Endothelial cell of umbilical vein (primary cell): ENCODE measurements at regions not wholly inside any gene's neighbourhood (a gene's known extent, or its start where the extent isn't known, plus 50 kb on each side); places are given as distances from the start of the nearest gene placed in this dataset.

Experiments
- BruUV-seq: library from RNA; stranded (reverse); fragments of 400-500 nt; replicated peaks from 2 replicates; lab custom pipeline; 2021; lab: Mats Ljungman, UMichigan
- CTCF ChIA-PET: fragments of 300-600, 350-600 bp; sonication (Branson Sonifier 250); formaldehyde crosslinking; loops from one replicate; lab custom pipeline; 2021; ENCODE audit warnings: antibody characterized with exemption, inconsistent platforms; lab: Charles Lee
- POLR2A ChIA-PET: fragments of 300-600, 350-600 bp; sonication (Branson Sonifier 250); formaldehyde crosslinking; loops from one replicate; lab custom pipeline; 2021; ENCODE audit warnings: antibody characterized with exemption, inconsistent platforms; lab: Charles Lee
- DNase-seq: peaks from one replicate; pipeline ENCODE4 v3.0.0-alpha.2; 2011; ENCODE audit warnings: low read depth, low spot score
- FAIRE-seq: peaks from 2 replicates; lab custom pipeline; 2011; peaks lifted over from hg19 to GRCh38; lab: Jason Lieb, UNC
- H2AFZ ChIP-seq: 2 replicates; pipeline ENCODE4 v1.6.0; 2012; ENCODE audit warnings: low read depth, low read length, control low read depth, inconsistent platforms
- H3K27ac ChIP-seq: 2 replicates; pipeline ENCODE4 v1.5.1; 2011; ENCODE audit warnings: low read depth, mild to moderate bottlenecking, control low read depth, low read length, moderate library complexity; ENCODE audit not compliant: insufficient read depth
- H3K27me3 ChIP-seq, 2 experiments: 2 replicates each; pipeline versions ENCODE4 v1.6.0 to v1.6.1; 2011; ENCODE audit warnings: low read length in 2 of 2, mixed read lengths in 1 of 2; ENCODE audit not compliant: control insufficient read depth in 2 of 2, insufficient read depth in 2 of 2
- H3K36me3 ChIP-seq, 2 experiments: 2 replicates in 1 of 2; 3 replicates in 1 of 2; pipeline ENCODE4 v1.5.1; 2011; ENCODE audit warnings: low read length in 2 of 2, mild to moderate bottlenecking in 1 of 2, moderate library complexity in 1 of 2; ENCODE audit not compliant: control insufficient read depth in 2 of 2, insufficient read depth in 2 of 2; ENCODE audit errors: extremely low read depth in 1 of 2
- H3K4me1 ChIP-seq: 3 replicates; pipeline ENCODE4 v1.5.1; 2011; ENCODE audit warnings: mild to moderate bottlenecking, low read length; ENCODE audit not compliant: control insufficient read depth, insufficient read depth; ENCODE audit errors: extremely low read depth
- H3K4me2 ChIP-seq: 2 replicates; pipeline ENCODE4 v1.6.1; 2011; ENCODE audit warnings: low read length, control low read depth, mixed read lengths; ENCODE audit not compliant: insufficient read depth
- H3K4me3 ChIP-seq, 3 experiments: fragments of 200-600 bp in 1 of 3; sonication (generic), shearing (Covaris generic) in 1 of 3; replicated peaks in 1 of 3; 2 replicates each; pipeline ENCODE4 v1.5.1; 2011 to 2016; ENCODE audit warnings: control low read depth in 3 of 3, low read length in 3 of 3, mild to moderate bottlenecking in 2 of 3, inconsistent platforms in 1 of 3, low read depth in 1 of 3, moderate library complexity in 1 of 3; ENCODE audit not compliant: insufficient read depth in 1 of 3
- H3K79me2 ChIP-seq: 2 replicates; pipeline ENCODE4 v1.6.0; 2012; ENCODE audit warnings: low read length, inconsistent platforms; ENCODE audit not compliant: control insufficient read depth, insufficient read depth
- H3K9ac ChIP-seq: replicated peaks from 2 replicates; pipeline ENCODE3; 2011; ENCODE audit warnings: low read length, control low read depth; ENCODE audit not compliant: insufficient read depth; ENCODE audit errors: extremely low read depth
- H3K9me1 ChIP-seq: replicated peaks from 3 replicates; pipeline ENCODE4 v1.6.0; 2011; ENCODE audit warnings: mild to moderate bottlenecking, low read length; ENCODE audit not compliant: control insufficient read depth, insufficient read depth; ENCODE audit errors: extremely low read depth
- H3K9me3 ChIP-seq: replicated peaks from 2 replicates; pipeline ENCODE4 v1.5.1; 2012; ENCODE audit warnings: low read length, inconsistent platforms; ENCODE audit not compliant: control insufficient read depth, insufficient read depth
- H4K20me1 ChIP-seq: replicated peaks from 2 replicates; pipeline ENCODE3; 2011; ENCODE audit warnings: mild to moderate bottlenecking, low read length; ENCODE audit not compliant: control insufficient read depth, insufficient read depth; ENCODE audit errors: extremely low read depth
- EZH2 ChIP-seq: IDR thresholded peaks from 2 replicates; pipeline ENCODE4 v1.6.1; 2012; ENCODE audit warnings: borderline replicate concordance, low read depth, mild to moderate bottlenecking, moderate library complexity, low read length, inconsistent platforms; ENCODE audit not compliant: severe bottlenecking
- FOS ChIP-seq: IDR thresholded peaks from 2 replicates; pipeline ENCODE4 v1.6.1; 2011; ENCODE audit warnings: mild to moderate bottlenecking, low read length, moderate library complexity, borderline replicate concordance; ENCODE audit not compliant: insufficient read depth
- GATA2 ChIP-seq: IDR thresholded peaks from 2 replicates; pipeline ENCODE4 v1.7.0; 2011; ENCODE audit warnings: low read depth, mild to moderate bottlenecking, moderate library complexity, mixed read lengths, low read length; ENCODE audit not compliant: insufficient read length, insufficient read depth
- JUN ChIP-seq: IDR thresholded peaks from 2 replicates; pipeline ENCODE4 v1.6.1; 2011; ENCODE audit warnings: borderline replicate concordance, low read depth; ENCODE audit not compliant: insufficient read length, insufficient read depth
- MAX ChIP-seq: IDR thresholded peaks from 2 replicates; pipeline ENCODE4 v1.6.1; 2011; ENCODE audit not compliant: insufficient read depth, insufficient read length
- MYC ChIP-seq: IDR thresholded peaks from one replicate; pipeline ENCODE4 v1.6.1; 2011; ENCODE audit warnings: mild to moderate bottlenecking, low read depth, low read length
- POLR2A ChIP-seq: IDR thresholded peaks from 2 replicates; pipeline ENCODE4 v1.6.1; 2012; ENCODE audit warnings: low read depth, mild to moderate bottlenecking, control low read depth, low read length
- POLR2AphosphoS5 ChIP-seq: IDR thresholded peaks from 2 replicates; pipeline ENCODE4 v1.6.1; 2012; ENCODE audit warnings: low read depth, mild to moderate bottlenecking, control low read depth, low read length, moderate library complexity; ENCODE audit not compliant: insufficient read depth
- dilution Hi-C: fragments of 300-500 bp; cut with MboI; formaldehyde crosslinking; loops from one replicate; pipeline ENCODE4 v1.15.0; 2019; ENCODE audit warnings: low sequenced_read_pairs; ENCODE audit not compliant: extremely low pct_ligation_motif_present
- intact Hi-C: fragments of 100-400 bp; cut with micrococcal nuclease; formaldehyde crosslinking; loops from one replicate; pipeline ENCODE4 v1.10.0; 2022
- TF ChIP-seq, protein P1 (sequence below), 2 donors: IDR thresholded peaks; 1 replicate in 1 of 2; 2 replicates in 1 of 2; pipeline ENCODE4 v1.5.1; 2011; ENCODE audit warnings: low read length in 2 of 2, mild to moderate bottlenecking in 2 of 2, moderate library complexity in 2 of 2, control low read depth in 1 of 2, inconsistent platforms in 1 of 2, low read depth in 1 of 2; ENCODE audit not compliant: insufficient read depth in 1 of 2; ENCODE audit errors: extremely low read depth in 1 of 2

DNA sequence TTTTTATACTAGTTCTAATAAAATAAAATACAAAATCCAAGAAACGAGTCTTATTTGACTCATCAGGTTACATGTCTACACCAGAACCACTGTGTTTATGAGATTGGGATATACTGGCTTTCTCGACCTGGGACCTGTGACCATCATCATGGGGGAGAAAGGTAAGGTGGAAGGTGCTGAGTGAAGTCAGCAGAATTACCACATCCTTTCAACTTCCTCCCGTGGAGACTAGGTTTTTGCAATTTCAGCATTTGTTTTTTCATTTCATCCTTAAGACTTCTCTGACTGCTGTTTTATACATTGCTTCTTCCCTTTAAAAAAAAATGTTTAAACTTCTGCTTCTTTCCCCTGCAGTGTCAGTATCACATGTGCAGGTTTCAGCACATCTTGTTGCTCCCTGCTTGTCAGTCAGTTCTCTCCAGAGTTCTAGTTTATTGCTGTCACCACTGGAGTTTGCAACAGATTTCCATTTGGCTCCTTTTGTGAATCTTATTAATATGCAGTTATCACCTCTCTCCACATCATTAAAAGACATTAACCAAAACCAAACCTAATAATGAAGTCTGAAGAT, 60.4 kb upstream of the HAO2 start:
- TF ChIP-seq EZH2 (no peak), POLR2AphosphoS5 (no peak), POLR2A (no peak), MYC (no peak), FOS (no peak), JUN (no peak), GATA2 (no peak), MAX (no peak)
- TF ChIP-seq, protein P1, sequence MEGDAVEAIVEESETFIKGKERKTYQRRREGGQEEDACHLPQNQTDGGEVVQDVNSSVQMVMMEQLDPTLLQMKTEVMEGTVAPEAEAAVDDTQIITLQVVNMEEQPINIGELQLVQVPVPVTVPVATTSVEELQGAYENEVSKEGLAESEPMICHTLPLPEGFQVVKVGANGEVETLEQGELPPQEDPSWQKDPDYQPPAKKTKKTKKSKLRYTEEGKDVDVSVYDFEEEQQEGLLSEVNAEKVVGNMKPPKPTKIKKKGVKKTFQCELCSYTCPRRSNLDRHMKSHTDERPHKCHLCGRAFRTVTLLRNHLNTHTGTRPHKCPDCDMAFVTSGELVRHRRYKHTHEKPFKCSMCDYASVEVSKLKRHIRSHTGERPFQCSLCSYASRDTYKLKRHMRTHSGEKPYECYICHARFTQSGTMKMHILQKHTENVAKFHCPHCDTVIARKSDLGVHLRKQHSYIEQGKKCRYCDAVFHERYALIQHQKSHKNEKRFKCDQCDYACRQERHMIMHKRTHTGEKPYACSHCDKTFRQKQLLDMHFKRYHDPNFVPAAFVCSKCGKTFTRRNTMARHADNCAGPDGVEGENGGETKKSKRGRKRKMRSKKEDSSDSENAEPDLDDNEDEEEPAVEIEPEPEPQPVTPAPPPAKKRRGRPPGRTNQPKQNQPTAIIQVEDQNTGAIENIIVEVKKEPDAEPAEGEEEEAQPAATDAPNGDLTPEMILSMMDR (IDR thresholded peaks at IDR 0.05; ENCODE audit: extremely low read depth in 1 of 2, insufficient read depth in 1 of 2, low read depth in 1 of 2, low read length in 2 of 2), result no peak
- FAIRE-seq (no peak), DNase-seq (no peak)
- no peak overlapping the region for H3K4me2 ChIP-seq
- H3K4me1 ChIP-seq, result no peaks in the 10 kb centered on the region
- no peak overlapping the region for H3K4me3 ChIP-seq
- BruUV-seq, result no TSS peak
- no peaks in the 10 kb centered on the region for H3K36me3 ChIP-seq
- no peak overlapping the region for H2AFZ ChIP-seq
- no peaks in the 10 kb centered on the region for H3K9me1 ChIP-seq
- H3K79me2 ChIP-seq, result no peaks in the 10 kb centered on the region
- dilution Hi-C loops, result no loop called here
- peaks cover 0 to 1% of the 10 kb centered on the region in 2 experiments for H3K27me3 ChIP-seq
- CTCF ChIA-PET, result no interaction called here
- no peak overlapping the region for H3K9ac ChIP-seq
- H4K20me1 ChIP-seq, result no peaks in the 10 kb centered on the region
- no peaks in the 10 kb centered on the region for H3K9me3 ChIP-seq
- H3K27ac ChIP-seq, result no peak overlapping the region
- intact Hi-C loops, result no loop called here
- POLR2A ChIA-PET, result no interaction called here
